AML-193 (cell line): ENCODE measurements at regions not wholly inside any gene's neighbourhood (a gene's known extent, or its start where the extent isn't known, plus 50 kb on each side); places are given as distances from the start of the nearest gene placed in this dataset.

ENCODE experiments used
- DNase-seq, 2 experiments: peaks; one replicate each; lab custom pipeline; 2025; lab: John Stamatoyannopoulos, UW

GRCh38 chr5:39891376-39891775 lies 466.6 kb upstream of the DAB2 start:
- no peak for DNase-seq

- peak; percentile 9 to 11 for DNase-seq
These were observed 456.2 kb upstream of the DAB2 start for GRCh38 chr5:39880985-39881384.

- no peak for DNase-seq
These were observed 452.7 kb upstream of the DAB2 start for GRCh38 chr5:39877479-39877878.

- no peak for DNase-seq
These were observed 451.4 kb upstream of the DAB2 start for GRCh38 chr5:39876146-39876545.

- DNase-seq, result no peak
These were observed 445.4 kb upstream of the DAB2 start for GRCh38 chr5:39870137-39870536.

- DNase-seq, result no peak
These were observed 444.6 kb upstream of the DAB2 start for GRCh38 chr5:39869396-39869795.

GRCh38 chr5:39867923-39868322 lies 443.1 kb upstream of the DAB2 start:
- no peak for DNase-seq

GRCh38 chr5:39863926-39864552 lies 439.3 kb upstream of the DAB2 start:
- DNase-seq, result no peak

- peak; percentile 75 to 88 for DNase-seq
These were observed 432.3 kb upstream of the DAB2 start for GRCh38 chr5:39857041-39857440.

- DNase-seq, result no peak
These were observed 430.1 kb upstream of the DAB2 start for GRCh38 chr5:39854771-39855410.

GRCh38 chr5:39850291-39850690 lies 425.5 kb upstream of the DAB2 start:
- no peak for DNase-seq

GRCh38 chr5:39846144-39846543 lies 421.4 kb upstream of the DAB2 start:
- no peak for DNase-seq

GRCh38 chr5:39843767-39844166 lies 419.0 kb upstream of the DAB2 start:
- no peak for DNase-seq

GRCh38 chr5:39835371-39835770 lies 410.6 kb upstream of the DAB2 start:
- DNase-seq, result no peak

GRCh38 chr5:39829441-39829840 lies 404.7 kb upstream of the DAB2 start:
- DNase-seq, result no peak

GRCh38 chr5:39826051-39826450 lies 401.3 kb upstream of the DAB2 start:
- DNase-seq, result no peak

- no peak for DNase-seq
These were observed 400.5 kb upstream of the DAB2 start for GRCh38 chr5:39825301-39825700.

- no peak for DNase-seq
These were observed 397.2 kb upstream of the DAB2 start for GRCh38 chr5:39822020-39822419.

GRCh38 chr5:39816866-39817265 lies 392.1 kb upstream of the DAB2 start:
- DNase-seq, result no peak

- no peak for DNase-seq
These were observed 391.5 kb upstream of the DAB2 start for GRCh38 chr5:39816156-39816845.

- DNase-seq, result no peak
These were observed 390.9 kb upstream of the DAB2 start for GRCh38 chr5:39815711-39816110.

- DNase-seq, result no peak
These were observed 386.6 kb upstream of the DAB2 start for GRCh38 chr5:39811381-39811780.

GRCh38 chr5:39808656-39809055 lies 383.9 kb upstream of the DAB2 start:
- no peak for DNase-seq
